ENCODE measurements at regions not wholly inside any gene's neighbourhood (a gene's known extent, or its start where the extent isn't known, plus 50 kb on each side); places are given as distances from the start of the nearest gene placed in this dataset.

DNA sequence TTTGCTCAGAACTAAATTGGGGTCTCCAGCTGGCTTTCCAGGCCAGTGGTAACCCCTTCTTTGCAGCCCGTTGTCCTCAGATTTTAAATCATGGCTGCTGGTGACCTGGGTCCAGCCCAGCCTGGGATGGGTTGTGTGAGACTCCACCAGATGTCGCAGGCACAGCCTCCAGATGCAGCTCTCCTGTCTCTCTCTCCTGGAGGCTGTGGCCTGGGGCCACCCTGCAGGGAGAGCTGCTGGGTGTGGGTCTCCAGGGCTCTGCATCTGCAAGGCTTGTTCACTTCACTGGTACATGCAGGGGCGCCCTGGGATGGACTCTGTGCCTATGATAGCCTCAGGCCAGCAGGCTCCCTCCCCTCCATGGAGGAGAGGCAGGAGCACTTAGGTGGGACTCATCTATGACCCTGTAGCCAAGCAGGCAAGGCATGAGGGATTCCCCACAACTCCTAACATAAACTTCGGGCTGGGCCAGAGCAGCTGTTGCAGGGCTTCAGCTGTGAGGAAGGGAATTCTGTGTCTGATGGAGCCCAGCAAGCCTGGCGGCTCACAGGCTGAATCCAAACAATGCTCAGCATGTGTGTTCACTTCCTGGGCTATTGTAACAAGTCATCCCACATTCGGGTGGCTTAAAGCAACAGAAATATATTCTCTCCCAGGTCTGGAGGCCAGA, 94.7 kb upstream of the NXT1 start:
- TF ChIP-seq, protein P1, sequence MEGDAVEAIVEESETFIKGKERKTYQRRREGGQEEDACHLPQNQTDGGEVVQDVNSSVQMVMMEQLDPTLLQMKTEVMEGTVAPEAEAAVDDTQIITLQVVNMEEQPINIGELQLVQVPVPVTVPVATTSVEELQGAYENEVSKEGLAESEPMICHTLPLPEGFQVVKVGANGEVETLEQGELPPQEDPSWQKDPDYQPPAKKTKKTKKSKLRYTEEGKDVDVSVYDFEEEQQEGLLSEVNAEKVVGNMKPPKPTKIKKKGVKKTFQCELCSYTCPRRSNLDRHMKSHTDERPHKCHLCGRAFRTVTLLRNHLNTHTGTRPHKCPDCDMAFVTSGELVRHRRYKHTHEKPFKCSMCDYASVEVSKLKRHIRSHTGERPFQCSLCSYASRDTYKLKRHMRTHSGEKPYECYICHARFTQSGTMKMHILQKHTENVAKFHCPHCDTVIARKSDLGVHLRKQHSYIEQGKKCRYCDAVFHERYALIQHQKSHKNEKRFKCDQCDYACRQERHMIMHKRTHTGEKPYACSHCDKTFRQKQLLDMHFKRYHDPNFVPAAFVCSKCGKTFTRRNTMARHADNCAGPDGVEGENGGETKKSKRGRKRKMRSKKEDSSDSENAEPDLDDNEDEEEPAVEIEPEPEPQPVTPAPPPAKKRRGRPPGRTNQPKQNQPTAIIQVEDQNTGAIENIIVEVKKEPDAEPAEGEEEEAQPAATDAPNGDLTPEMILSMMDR (IDR thresholded peaks at IDR 0.05), result no peak
- no peak for TF ChIP-seq EZH2 (IDR thresholded peaks at IDR 0.05; ENCODE audit: borderline replicate concordance, insufficient read depth, low read depth, low read length, poor library complexity, severe bottlenecking)
